GM18502 (cell line): ENCODE measurements at regions not wholly inside any gene's neighbourhood (a gene's known extent, or its start where the extent isn't known, plus 50 kb on each side); places are given as distances from the start of the nearest gene placed in this dataset.

ENCODE experiments used
- ATAC-seq: cut with Tn5 transposase; IDR thresholded peaks from one replicate; pipeline ENCODE4 v1.9.1; 2021; ENCODE audit warnings: mild to moderate bottlenecking; ENCODE audit not compliant: unreplicated experiment, poor library complexity

GRCh38 chr5:68949256-68949655, 144.6 kb upstream of the SLC30A5 start:
- ATAC-seq = no peak

- no peak for ATAC-seq
These were observed 144.1 kb upstream of the SLC30A5 start for GRCh38 chr5:68949711-68950110.

- no peak for ATAC-seq
These were observed 143.7 kb upstream of the SLC30A5 start for GRCh38 chr5:68950125-68950524.

DNA sequence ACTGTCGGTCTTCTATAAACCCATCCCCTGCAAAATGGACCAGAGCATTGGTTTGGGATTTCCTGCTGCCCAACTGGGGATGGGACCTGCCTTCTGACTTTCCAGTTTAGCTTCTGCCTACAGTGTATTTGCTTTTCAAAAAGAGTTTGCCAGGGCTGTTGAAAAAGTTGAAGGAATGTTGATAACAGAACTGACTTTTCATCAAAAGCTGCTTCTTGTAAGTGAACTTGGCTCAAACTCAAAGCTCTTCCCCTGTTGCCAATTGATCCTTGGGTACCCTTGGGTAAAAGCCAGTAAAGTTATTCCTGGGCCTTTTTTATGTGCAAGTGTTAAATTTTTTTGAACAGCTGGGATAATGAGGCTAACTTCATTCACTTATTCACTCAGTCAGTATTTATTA, 142.9 kb upstream of the SLC30A5 start:
- no peak for ATAC-seq

GRCh38 chr5:68953231-68953874, 140.5 kb upstream of the SLC30A5 start:
- no peak for ATAC-seq

GRCh38 chr5:68953875-68954617, 139.8 kb upstream of the SLC30A5 start:
- no peak for ATAC-seq

DNA sequence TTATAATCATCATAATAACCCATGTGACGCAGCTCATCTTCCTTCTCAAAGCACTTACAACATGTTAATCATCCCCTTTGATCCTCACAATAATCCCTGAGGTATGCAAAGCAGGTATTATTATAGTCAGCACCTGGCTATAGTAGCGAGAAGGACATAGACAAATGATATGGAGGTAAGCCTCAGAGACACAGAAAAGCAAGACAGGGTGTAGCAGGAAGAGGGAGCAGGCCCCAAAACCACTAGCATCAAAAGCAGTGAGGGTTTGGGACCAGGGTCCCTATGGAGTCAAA, 139.2 kb upstream of the SLC30A5 start:
- ATAC-seq = no peak

DNA sequence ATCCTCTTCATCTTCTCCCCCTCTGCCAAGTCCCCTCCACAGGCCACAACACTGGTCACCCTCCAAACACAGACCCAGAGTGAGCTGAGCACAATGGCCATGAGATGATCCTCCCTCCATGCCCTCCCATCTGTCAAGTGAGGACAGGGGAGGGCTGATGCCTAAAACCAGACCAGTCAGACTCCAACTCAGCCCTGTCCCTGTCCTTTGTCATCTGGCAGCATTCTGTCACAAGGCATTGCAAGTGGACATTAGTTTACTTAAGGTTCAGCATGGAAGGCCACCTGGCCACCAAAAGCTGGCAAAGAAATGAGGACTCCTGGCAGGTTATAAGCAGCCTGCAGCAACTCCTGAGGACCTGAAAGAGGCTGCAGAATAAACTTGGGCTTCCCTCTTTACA, 136.2 kb upstream of the SLC30A5 start:
- ATAC-seq = no peak

DNA sequence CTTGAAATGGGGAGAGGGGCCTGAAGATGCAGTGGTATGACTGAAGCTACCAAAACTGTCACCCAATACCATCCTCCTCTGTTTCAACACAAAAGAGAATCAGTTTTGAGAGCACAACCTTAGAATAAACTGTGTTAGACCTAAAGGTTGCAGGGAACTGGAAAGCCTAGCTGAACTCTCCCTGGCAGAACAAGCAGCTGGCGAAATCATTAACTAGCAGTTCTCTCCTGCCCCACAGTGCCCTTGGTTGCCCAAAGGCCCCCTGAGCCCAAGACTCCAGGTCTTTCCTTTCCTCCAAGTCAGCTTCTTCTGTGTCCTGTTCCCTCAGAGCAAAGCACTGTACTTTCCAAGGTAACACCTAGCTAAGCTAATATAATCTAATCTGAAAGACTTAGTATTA, 135.4 kb upstream of the SLC30A5 start:
- no peak for ATAC-seq

DNA sequence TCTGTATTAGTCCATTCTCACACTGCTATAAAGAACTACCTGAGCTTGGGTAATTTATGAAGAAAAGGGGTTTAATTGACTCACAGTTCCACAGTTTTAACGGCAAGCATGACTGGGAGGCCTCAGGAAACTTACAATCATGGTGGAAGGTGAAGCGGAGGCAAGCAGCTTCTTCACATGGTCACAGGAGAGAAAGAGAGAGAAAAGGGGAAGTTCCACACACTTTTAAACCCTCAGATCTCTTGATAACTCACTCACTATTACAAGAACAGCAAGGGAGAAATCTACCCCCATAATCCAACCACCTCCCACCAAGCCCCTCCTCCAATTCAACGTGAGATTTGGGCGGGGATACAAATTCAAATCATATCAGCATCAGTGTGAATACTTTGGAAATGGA, 133.4 kb upstream of the SLC30A5 start:
- no peak for ATAC-seq

DNA sequence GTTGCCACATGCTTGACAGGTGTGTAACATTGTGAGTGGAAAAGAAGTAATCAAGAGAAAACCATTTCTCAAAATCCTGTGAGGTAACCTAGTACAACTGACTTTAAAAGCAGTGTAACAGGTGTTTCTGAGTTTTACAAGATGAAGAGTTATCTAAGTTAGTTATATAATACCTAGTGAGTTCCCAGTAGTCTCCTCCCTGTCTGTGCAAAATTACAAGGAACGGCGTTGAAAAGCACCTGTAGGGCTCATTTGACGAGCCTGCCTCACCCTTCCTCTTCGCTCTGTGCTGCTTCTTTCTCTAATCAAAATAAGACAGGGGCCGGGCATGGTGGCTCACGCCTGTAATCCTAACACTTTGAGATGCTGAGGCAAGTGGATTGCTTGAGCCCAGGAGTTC, 132.9 kb upstream of the SLC30A5 start:
- no peak for ATAC-seq

DNA sequence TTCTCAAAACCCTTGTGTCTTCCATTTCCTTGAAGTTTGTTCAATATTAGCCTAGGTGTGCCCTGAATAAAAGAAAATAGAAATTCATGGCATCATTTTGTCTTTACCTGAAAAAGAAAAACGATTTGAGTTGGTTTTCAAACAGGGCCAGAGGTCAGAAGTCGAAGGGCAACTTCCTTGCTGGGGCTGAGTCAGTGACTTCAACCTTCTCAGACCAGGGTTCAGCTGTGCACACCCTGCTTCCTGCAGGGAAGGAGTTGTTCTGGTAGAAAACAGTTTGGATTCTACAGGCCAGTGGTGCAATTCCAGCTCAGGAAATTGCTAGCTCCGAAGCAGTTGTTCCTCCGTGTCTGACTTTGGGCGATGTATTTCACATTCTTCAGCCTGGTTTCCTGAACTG, 132.1 kb upstream of the SLC30A5 start:
- ATAC-seq = no peak

- no peak for ATAC-seq
These were observed 130.9 kb upstream of the SLC30A5 start for GRCh38 chr5:68962757-68963484.

DNA sequence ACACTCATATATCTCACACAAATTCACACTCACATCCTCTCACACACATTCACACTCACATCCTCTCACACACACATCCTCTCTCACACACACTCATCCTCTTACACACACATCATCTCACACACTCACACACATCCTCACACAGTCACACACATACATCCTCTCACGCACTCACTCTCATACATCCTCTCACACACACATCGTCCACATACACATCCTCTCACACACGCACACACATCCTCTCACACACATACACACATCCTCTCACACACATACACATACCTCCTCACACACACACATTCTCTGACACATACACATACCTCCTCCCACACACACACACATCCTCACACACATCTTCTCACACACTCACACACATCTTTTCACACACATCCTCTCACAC, 129.1 kb upstream of the SLC30A5 start:
- ATAC-seq = no peak

DNA sequence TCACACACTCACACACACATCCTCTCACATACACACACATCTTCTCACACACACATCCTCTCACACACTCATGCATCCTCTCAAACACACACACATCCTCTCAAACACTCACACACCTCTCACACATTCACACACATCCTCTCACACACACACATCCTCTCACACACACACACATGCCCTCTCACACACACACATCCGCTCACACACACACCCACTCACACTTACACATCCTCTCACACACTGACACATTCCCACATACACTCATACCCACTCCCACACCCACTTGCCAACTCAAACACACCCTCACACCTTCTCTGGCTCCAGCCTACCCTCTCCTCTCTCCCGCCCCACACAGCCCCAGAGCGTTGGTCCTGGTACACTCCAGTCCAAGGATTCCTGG, 127.9 kb upstream of the SLC30A5 start:
- no peak for ATAC-seq

GRCh38 chr5:68966596-68966995, 127.2 kb upstream of the SLC30A5 start:
- ATAC-seq = no peak

DNA sequence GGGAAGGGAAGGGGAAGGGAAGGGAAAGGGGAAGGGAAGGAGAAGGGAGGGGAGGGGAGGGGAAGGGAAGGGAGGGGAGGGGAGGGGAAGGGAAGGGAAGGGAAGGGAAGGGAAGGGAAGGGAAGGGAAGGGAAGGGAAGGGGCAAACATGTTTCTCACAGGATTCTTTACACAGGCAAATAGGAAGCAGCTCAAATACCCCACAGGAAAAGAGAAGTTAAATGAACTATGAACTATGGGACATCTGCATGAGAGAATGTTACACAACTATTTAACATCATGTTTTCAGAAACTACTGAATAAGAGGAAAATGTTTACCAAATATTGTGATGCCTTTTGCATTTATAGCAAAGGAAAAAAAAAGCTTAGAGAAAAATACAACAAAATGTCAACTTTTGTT, 125.4 kb upstream of the SLC30A5 start:
- no peak for ATAC-seq

DNA sequence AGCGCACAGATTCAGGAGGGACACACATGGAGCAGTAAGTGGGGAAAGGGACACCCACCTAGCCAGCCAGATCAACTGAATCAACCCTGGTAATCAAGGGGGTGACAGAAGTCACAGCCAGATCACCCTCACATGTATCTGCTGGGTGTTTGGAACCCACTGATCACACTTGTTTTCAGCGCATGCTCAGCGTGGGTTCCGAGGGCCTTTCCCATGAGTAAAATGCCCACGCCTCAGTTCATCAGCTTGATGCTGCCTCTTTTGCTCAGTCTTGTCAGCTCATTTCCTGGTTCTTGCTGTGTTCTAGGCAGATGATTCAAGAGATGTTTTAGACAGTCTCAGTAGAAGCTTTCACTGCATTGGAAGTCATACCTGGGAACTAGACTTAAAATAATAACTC, 123.2 kb upstream of the SLC30A5 start:
- ATAC-seq = no peak

DNA sequence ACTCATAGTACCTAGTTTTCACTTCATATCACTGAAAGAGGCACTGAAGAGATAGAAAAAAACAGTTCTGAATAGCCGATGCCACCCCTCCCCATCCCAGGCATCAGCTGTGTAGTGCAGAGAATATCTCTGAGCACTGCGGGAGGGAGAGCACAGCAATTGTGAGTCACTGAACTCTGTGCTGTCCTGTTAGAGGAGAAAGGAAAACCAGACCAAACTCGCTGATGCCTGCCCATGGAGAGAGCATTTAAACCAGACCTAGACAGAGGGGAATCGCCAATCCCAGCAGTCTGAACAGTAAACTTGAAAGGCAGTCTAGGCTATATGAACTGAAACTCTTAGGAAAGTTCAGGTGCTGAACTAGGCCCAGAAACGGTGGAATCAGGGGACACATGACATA, 120.1 kb upstream of the SLC30A5 start:
- ATAC-seq = no peak

DNA sequence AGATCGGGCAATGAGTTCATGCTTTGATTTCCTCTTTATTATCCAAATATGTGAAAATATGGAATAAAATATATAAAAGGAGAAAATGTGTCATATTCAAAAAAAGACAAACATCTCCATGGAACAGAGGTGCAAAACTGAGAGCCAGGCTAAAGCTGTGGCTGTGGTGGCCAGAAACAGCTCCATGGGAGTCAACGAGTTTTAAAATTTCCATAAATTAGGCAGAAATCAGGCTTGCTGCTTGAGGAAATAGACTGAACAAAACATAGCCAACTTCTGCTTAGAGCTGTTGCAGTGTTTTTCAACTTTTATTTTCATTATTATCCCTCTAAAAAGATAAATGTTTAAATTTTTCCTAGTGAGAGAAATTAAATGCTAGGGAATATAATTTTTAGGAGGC, 110.8 kb upstream of the SLC30A5 start:
- ATAC-seq = no peak

GRCh38 chr5:68983959-68984358, 109.9 kb upstream of the SLC30A5 start:
- ATAC-seq = no peak
